Left renal pelvis (tissue), 4 donors: ENCODE measurements at regions not wholly inside any gene's neighbourhood (a gene's known extent, or its start where the extent isn't known, plus 50 kb on each side); places are given as distances from the start of the nearest gene placed in this dataset.

ENCODE experiments used
- DNase-seq, 4 donors: peaks; one replicate each; pipeline ENCODE4 v3.0.0-alpha.2; 2013; ENCODE audit warnings: low read depth in 4 of 4, low spot score in 3 of 4

DNA sequence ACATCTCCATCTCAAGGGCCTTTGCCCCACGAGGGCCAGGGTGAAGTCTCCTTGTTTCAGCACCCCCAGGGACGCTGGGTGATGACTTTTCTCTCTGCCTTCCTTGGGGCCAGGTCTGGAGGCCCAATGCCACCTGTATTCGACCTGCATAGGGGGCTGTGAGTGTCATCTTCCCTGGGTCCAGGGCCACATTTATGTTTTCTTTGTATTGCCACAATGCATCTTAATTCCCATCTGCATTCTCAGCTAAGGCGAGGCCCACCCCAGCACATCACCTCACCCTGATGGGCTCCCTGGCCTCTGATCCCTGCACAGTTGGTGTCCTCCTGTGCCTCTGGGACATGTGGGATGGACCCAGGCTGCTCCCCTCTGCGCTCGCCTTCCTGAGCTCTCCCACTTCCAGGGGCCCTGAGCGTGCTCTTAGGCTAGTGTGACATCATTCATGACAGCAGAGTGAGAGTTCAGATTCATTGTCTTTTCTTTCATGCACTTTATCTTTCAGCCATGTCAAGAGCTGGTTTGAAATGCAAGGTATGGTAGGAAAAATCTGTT, 122.0 kb upstream of the COPS8 start:
- no peak for DNase-seq

DNA sequence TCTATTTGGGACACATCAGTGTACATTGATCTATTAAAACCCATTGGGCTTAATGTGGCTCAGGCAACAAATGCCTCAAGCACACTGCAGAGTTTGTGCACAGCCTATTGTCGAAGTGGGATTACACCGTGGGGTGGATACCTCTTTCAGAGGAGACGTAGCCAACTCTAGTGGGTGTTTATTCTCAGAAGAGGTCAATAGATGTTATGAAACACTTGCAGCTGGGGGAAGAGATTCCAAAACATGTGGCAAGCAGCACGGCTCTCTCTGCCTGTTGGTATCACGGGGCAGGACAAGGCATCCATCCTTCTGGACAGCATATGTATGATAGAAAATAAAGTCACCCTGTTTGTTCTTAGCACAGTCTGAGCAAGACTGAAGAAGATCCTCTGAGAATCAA, 121.4 kb upstream of the COPS8 start:
- DNase-seq: no peak

DNA sequence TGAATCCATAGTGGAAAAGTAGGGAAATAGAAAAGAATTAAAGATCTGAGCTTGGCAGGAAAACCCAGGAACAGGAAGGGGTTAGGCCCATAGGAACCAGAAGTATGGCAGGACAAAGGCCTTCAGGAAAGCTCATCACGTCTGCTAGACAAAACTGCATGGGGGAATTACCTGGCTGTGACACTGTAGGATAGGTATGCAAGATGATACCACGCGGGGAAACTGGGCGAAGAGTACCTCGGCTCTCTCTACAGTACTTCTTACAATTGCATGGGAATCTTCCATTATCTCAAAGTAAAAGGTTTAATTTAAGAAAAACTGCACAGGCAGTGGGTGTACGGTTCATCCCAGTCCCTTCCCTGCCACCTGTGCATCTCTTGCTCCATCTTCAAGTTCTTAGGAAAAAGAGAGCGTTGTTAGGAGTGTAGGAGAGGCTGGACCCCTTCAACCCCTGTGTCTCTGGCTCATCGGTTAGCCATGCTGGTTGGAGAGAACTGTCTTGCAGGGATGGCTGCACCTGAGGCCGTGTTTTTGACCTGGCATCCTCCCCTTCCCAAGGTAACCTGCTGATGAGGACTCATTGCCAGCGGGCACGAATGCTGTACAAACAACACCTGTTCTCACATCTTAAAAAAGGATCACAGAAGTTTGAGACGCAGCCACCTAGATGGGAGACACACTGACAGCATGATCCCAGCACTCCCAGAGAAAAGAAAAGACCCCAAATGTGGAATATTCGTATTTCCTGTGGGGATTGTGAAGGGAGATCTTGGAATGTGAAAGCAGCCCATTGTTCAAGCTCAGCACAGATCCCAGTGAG, 120.5 kb upstream of the COPS8 start:
- DNase-seq: no peak

DNA sequence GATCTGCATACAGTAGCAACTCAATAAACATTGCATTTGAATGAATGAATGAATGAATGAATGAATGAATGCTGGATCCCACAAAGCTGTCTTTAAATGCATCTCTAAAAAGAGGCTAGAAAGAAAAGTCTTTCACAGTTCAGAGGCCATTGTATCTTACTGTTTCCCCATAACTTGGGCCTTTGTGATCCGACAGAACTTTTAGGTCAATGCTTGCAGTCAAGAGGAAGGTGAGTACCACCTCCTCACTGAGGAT, 119.9 kb upstream of the COPS8 start:
- DNase-seq: no peak

DNA sequence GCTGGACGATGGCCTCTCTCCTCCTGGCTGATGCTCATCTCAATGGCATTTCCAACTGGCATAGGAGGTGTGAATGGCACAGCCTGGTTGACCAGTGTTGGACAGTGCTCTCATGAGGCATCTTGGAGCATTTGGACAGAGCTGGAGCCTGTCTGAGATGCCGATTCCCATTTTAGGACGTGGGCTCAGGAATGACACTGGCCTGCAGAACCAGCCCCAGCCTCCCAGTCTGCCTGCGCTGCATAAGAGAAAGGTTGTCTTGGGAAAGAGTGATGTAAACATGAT, 118.2 kb upstream of the COPS8 start:
- DNase-seq: no peak

DNA sequence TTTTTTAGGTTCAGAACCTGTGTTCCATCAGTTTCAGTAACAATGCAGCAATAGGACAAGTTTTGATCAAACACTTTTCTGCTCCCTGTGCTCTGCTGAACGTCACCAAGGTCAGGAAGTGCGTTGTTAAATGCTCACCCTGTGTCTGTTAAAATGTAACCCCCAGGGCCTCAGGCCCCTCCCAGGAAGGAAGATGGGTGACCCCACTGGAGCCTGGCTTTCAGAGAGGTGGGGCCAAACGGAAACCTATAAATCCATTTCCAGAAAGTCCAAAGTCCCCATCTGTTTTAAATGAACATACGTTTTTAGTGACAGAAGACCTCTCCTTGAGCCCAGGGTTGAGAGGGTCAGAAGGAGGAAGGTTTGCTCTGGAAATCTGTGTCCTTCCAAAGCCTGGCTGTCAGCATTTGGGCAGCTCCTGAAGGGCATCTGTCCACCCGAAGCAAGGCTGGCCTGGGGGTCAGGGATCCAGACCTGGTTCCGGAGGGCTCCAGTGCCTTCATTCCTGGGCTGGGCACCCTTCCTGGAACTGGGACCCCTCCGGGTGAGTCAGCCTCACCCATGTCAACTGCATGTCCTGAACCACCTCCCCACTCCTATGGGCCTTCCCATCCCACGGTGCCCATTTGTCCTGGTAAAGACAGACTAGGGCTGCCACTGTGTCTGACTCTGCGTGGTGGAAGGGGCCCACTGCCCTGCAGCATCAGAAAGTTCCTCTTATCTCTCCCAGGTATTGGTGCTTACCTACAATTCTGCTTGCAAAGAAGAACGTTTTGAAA, 117.4 kb upstream of the COPS8 start:
- no peak for DNase-seq

DNA sequence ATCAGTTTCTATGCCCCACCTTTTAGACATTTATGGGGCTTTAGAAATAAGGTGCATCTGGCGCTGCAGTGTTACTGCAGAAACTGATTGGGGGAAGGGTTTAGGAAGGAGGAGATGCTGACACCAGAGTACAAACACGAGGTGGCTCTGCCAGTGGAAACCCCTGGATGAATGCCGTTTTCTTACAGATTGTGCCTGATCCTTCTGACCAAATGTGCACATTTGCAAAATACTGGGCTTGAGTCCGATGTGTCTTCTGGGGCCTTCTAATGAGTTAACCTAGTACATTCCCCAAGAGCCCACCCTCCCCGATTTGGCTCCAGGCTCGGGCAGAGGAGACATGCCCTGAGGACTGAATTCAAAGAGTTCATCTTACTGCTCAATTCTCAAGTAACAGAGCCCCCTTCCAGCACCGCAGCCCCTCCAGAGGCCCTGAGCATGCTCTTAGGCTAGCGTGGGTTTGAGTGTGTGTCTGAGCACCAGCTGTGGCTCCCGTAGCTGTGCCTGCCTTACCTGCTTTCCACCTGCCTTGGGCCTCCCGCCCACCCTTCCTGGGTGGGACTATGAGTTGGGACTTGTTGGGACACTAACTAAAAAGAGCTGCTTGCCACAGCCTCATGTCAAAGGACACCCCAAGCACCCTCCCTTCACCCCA, 116.7 kb upstream of the COPS8 start:
- no peak for DNase-seq

DNA sequence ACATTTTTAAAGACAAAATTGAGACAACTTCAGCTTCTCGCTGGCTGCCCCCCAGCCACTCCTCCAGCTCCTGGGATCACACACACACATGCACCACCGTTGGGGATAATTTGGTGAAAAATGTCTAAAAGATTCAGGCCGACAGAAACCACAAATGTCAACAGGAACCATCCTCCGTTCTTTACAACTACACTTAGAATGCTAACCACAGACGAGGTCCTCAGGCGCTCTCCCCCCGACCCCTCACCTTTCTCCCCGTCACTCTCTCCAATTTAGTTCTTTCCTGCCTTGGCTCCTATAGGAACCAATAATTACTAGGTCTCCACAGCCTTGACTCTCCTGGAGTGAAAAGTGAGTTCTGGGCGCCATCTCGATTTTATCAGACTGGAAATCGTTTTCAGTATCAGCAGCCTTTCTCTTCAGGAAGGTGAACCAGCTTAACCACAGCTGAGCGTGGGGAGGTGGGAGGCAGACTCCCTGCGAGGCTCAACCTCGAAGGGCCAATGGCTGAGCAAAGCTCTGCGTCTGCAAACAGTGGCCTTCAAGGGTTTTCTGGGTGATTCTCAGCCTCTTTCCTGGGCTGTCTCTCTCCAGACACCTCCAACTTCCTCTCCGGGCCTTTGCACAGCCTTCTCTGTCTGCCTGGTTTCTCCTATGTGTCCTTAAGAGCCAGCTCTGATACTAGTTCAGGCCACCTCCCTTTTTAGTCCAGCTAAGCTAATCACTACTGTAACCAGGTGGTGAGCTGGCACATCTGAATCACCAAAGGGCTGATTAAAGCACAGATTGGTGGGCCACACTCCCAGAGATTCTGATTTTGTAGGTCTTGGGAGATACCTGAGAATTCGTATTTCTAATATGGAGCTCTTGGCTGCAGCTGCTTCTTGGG, 115.7 kb upstream of the COPS8 start:
- no peak for DNase-seq

DNA sequence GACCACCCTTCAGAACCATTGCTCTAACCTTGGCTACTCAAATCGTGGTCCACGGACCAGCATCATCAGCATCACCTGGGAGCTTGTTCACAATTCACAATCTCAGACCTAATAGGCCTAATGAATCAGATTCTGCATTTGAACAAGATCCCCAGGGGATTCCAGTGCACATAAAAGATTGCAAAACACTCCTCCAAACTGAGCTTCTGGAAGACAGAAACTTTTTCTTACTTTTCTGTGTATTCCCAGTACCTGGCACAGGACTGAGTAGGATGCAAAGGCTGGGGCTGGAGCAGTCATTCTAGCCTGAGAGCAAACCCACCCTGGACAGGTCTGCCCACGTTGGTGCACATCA, 115.1 kb upstream of the COPS8 start:
- no peak for DNase-seq

DNA sequence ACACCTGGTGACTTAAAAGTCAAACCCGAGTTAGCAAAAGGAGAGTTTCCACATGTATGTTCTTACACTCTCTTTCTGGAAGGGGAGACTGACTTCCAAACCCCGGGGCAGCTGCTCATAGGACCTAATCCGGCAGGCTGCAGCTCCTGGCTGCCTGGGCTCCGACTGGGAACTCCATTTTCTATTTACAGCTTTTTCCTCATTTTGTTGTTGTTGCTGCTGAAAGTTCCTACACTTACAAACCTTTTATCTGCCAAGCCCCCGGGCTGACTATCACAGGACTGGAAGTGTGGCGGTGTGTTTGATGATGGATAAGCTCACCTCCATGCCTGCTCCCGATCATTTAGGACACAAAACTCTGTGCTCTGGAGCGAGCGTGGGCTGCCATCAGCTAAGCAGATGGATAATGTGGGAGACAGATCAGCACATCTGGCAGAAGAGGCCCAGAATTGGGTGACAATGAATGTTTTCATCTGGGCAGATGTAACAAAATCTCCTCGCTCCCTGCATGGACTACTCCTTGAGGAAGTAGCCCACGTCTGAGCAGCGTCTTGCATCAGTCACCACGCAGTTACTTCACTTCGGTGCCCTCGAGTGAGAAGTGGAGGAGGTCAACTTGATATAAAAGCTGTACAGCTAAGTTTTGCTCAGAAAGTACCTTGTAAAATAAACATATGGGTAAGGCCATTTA, 114.4 kb upstream of the COPS8 start:
- no peak for DNase-seq

DNA sequence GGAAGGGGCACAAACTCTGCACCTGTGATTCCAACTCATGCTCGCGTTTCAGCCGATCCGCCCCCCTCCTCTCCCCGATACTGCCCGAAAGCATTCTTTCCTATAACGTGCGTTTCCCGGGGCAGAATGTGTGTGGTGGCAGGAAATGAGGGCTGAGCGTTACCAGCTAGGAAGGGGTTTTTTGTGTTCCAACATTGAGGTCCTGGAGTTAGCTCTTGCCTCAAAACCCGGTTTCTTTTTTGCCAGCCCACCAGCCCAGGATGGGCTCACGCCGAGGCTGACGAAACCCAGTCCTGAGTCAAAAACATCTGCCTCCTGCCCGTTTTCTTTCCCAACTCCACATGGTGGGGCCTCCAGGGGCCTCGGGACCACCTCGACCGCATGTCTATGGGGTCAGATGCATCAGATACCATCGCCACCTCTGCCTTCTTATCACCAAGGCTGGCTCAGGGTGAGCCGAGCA, 113.7 kb upstream of the COPS8 start:
- no peak for DNase-seq

DNA sequence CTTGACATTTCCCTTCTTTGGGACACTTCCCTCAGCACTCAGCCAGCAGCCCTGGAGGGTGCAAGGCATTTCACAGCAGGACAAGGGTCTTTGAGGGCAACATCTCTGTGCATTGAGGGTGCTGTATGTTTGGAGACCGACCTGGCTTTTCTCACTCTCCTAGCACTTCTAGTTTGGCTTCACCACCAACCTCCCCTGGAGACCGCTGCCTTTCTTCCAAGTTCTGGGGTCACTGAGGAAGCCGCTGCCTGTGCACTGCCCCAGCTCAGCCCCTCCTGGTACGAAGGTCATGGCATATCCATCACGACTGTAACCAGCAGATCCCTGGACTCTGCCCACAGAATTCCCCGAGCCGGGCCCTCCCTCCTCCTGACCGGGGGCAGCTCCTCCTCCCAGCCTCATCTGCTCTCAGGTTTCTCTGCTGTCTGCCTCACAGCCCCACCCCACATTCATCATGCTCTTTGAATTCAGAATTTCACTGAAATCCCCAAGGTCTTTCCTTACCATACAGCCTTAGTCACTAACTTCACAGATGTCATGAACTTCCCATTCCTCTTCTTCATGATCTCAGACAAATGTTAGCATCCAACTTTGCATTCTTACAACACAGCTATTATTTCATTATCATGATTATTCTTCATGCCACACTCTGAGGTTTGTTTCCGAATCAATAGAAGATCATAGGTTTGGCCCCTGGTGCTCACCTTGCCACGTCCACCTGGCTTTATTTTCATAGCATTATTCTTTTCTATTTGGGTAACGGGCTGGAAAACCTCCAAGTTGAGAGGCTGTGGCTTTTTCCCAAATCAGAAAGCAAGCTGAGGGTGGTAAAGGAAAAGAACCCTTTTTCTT, 113.0 kb upstream of the COPS8 start:
- peak in 1 of 4 donors; percentile 47 for DNase-seq

DNA sequence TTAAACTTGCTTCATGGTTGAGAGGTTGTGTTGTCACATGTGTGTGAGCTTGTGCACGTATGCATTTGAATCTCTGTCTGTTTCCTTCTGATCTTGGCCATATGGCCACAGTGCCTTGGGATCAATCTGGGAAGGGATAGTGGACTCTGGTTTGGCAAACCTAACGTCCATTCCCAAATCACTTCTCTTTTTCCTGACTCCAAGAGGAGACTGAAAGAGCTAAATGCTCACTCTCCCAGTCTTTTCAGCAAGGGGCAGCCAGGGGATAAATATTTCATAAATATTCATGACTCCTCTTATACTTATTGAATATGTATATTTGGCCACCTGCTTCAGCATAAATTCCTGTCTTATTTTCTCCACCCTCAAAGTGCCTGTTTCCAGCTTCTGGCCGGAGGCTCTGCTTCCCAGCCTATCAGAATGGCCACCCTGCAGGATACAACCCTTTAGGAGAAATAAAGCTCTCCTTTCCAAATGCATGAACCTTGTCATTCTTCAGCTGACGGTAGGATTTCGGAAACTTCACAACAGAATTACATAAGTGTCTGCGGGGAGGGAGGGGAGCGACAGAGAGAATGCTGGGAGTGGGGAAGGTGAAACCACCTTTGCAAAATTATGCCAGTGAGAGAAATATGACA, 112.2 kb upstream of the COPS8 start:
- DNase-seq: no peak

DNA sequence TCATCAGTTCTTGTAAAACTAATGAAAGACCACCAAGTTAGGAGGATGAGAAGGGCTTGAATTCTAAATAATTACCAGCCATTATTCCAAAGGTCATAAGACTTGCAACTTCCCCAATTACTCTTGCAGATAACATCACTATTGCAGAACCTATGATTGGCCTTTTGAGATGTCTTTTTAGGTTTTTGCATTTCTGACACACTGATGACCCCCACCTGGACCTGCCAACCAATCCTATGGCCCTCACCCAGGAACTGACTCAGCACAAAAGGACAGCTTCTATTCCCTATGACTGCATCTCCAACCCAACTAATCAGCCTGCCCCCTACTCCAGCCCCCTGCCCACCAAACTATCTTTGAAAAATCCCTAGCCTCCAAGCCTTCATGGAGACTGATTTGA, 111.5 kb upstream of the COPS8 start:
- DNase-seq: no peak

DNA sequence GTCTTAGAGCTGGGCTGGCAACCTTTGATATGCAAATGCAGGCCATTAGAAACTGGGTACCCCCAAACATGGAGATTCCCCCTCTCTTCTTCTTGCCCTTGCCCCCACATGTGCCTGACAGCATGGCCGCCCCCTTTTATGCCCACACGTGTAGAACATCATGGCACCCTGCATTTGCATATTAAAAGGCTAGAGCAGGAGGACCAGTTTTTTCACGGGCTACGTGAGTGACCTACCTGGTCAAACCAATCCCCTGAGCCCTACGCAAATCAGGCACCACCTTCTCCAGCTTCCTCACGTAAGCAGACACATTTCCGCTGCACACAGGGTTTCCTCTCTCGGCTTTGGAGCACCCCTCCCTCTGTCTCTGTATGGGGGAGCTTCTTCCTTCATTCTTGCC, 110.9 kb upstream of the COPS8 start:
- no peak for DNase-seq

DNA sequence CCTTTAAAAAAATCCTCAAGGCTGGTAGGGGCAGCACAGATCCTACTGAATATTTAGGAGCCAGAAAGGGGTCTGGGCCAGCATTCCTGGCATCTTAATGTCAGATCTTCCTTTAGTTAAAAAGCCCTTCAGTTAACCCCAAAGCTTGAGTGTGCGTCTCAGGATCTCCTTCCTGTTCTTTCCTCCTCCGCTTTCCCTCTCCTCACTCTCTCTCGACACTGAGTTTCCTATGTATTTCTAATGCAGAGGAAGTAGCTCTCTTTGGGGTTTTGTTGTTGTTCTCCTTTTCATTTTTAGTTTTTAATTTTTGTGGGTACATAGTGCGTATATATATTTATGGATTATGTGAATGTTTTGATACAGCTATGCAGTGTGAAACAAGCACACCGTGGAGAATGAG, 109.9 kb upstream of the COPS8 start:
- no peak for DNase-seq

DNA sequence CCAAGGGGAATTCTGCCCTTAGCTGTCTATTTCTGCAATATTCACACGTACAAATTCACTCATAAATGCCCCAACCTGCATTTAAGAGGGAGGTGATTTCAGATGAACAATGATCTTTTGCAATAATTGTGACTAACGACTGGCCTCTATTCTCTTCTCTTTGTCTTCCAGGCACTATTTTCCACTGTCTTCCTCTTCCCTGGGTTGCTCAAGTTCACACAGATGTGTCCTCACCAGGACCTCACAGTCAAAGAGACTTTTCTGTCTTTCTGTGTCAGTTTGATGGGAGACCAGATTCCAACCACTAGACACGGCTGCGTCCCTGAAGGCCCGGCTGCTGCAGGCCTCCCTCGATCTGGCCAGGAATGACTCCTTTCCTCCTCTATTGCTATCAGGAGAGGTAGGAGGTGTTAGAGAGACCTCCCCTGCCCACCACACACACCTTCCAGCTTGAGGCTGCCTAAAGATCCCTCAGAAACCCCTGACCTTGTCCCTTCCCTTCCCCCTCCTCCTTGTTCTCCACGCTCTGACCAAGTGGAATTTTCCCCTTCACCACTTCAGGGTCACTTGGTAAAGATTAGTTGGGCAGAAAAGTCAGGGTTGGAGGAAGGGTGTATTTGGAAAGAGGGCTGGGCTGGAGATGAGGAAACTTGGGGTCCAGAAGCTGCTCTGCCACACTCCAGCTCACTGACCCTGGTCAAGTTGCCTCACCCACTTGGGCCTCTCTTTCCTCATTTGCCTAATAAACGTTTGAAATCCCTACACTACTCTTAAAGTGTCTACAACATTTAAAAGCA, 109.2 kb upstream of the COPS8 start:
- no peak for DNase-seq
